Fibroblast of skin of back (primary cell): ENCODE measurements at regions not wholly inside any gene's neighbourhood (a gene's known extent, or its start where the extent isn't known, plus 50 kb on each side); places are given as distances from the start of the nearest gene placed in this dataset.

ENCODE experiments used
- DNase-seq: peaks from one replicate; pipeline ENCODE4 v3.0.0-alpha.2; 2013

- DNase-seq: no peak
These were observed 58.9 kb upstream of the RAI2 start for GRCh38 chrX:17919896-17920446.

- DNase-seq: no peak
These were observed 57.0 kb upstream of the RAI2 start for GRCh38 chrX:17917945-17918577.

GRCh38 chrX:17913801-17914200 is 52.7 kb upstream of the RAI2 start:
- DNase-seq: no peak
